IMR-90 (cell line): ENCODE measurements at regions not wholly inside any gene's neighbourhood (a gene's known extent, or its start where the extent isn't known, plus 50 kb on each side); places are given as distances from the start of the nearest gene placed in this dataset.

Experiments
- ATAC-seq: fragments of 200-7000 bp; cut with Tn5 transposase; 2 replicates; pipeline ENCODE4 v1.9.1; 2020; ENCODE audit warnings: low read depth, mild to moderate bottlenecking, moderate library complexity
- BruUV-seq: library from RNA; stranded (reverse); fragments of 400-500 nt; replicated peaks from 2 replicates; lab custom pipeline; 2021; lab: Mats Ljungman, UMichigan
- CTCF ChIA-PET: fragments of 300-600 bp; formaldehyde crosslinking; extraction: SDS; loops from one replicate; lab custom pipeline; 2021; ENCODE audit warnings: antibody characterized with exemption; lab: Yijun Ruan, JAX
- POLR2A ChIA-PET: fragments of 300-600 bp; sonication (Branson Sonifier 250); formaldehyde crosslinking; loops from one replicate; lab custom pipeline; 2022; ENCODE audit warnings: antibody characterized with exemption; ENCODE audit not compliant: unreplicated experiment; lab: Charles Lee
- DNase-seq: peaks from one replicate; pipeline ENCODE4 v3.0.0; 2013
- H2AFZ ChIP-seq: replicated peaks from 2 replicates; pipeline ENCODE3; 2013; ENCODE audit warnings: low read length, mild to moderate bottlenecking; ENCODE audit not compliant: poor library complexity
- H2AK5ac ChIP-seq: 2 replicates; pipeline ENCODE4 v1.6.1; 2013; ENCODE audit warnings: low read depth, low read length, inconsistent platforms
- H2AK9ac ChIP-seq: replicated peaks from 2 replicates; pipeline ENCODE3; 2013; ENCODE audit warnings: mild to moderate bottlenecking, low read depth, low read length, moderate library complexity; ENCODE audit not compliant: poor library complexity
- H2BK120ac ChIP-seq: 2 replicates; pipeline ENCODE4 v1.6.1; 2013; ENCODE audit warnings: low read depth, low read length, inconsistent platforms
- H2BK15ac ChIP-seq: 3 replicates; pipeline ENCODE4 v1.6.1; 2013; ENCODE audit warnings: low read depth, low read length, inconsistent platforms
- H2BK20ac ChIP-seq: 2 replicates; pipeline ENCODE4 v1.6.1; 2013; ENCODE audit warnings: low read depth, mild to moderate bottlenecking, inconsistent platforms, low read length, moderate library complexity
- H2BK5ac ChIP-seq: 2 replicates; pipeline ENCODE4 v1.6.1; 2013; ENCODE audit warnings: mild to moderate bottlenecking, low read depth, low read length, inconsistent platforms; ENCODE audit not compliant: poor library complexity, severe bottlenecking
- H3K14ac ChIP-seq: replicated peaks from 2 replicates; pipeline ENCODE4 v1.6.1; 2013; ENCODE audit warnings: low read depth, low read length, inconsistent platforms
- H3K18ac ChIP-seq: 2 replicates; pipeline ENCODE4 v1.6.1; 2013; ENCODE audit warnings: low read depth, low read length, control low read depth
- H3K23ac ChIP-seq: 2 replicates; pipeline ENCODE4 v1.6.1; 2013; ENCODE audit warnings: low read depth, low read length, inconsistent platforms
- H3K27ac ChIP-seq: 2 replicates; pipeline ENCODE4 v1.5.1; 2013; ENCODE audit warnings: mild to moderate bottlenecking, control low read depth, low read length; ENCODE audit not compliant: insufficient read depth
- H3K27me3 ChIP-seq: 2 replicates; pipeline ENCODE4 v1.6.1; 2013; ENCODE audit warnings: low read length; ENCODE audit not compliant: control insufficient read depth, insufficient read depth
- H3K36me3 ChIP-seq: 2 replicates; pipeline ENCODE4 v1.6.1; 2013; ENCODE audit warnings: low read length, mixed read lengths; ENCODE audit not compliant: control insufficient read depth, insufficient read depth
- H3K4ac ChIP-seq: 2 replicates; pipeline ENCODE4 v1.6.1; 2013; ENCODE audit warnings: low read depth, low read length, inconsistent platforms
- H3K4me1 ChIP-seq: 2 replicates; pipeline ENCODE4 v1.6.1; 2013; ENCODE audit warnings: low read length, mixed read lengths; ENCODE audit not compliant: control insufficient read depth, insufficient read depth
- H3K4me2 ChIP-seq: 2 replicates; pipeline ENCODE4 v1.6.1; 2013; ENCODE audit warnings: low read depth, mild to moderate bottlenecking, control low read depth, low read length, moderate library complexity
- H3K4me3 ChIP-seq: 2 replicates; pipeline ENCODE4 v1.5.1; 2013; ENCODE audit warnings: low read depth, mild to moderate bottlenecking, control low read depth, low read length, moderate library complexity; ENCODE audit not compliant: insufficient read depth
- H3K56ac ChIP-seq: 2 replicates; pipeline ENCODE4 v1.6.1; 2013; ENCODE audit warnings: low read length, inconsistent platforms; ENCODE audit not compliant: insufficient read depth; ENCODE audit errors: extremely low read depth
- H3K79me1 ChIP-seq, 2 experiments: 2 replicates each; pipeline ENCODE4 v1.6.1; 2013; ENCODE audit warnings: low read length in 2 of 2, inconsistent platforms in 1 of 2, low read depth in 1 of 2
- H3K9ac ChIP-seq: 2 replicates; pipeline ENCODE4 v1.6.1; 2013; ENCODE audit warnings: low read depth, low read length, control low read depth
- H3K9me1 ChIP-seq: 2 replicates; pipeline ENCODE4 v1.6.1; 2013; ENCODE audit warnings: low read length, inconsistent platforms; ENCODE audit not compliant: insufficient read depth
- H3K9me3 ChIP-seq: 2 replicates; pipeline ENCODE4 v1.6.1; 2013; ENCODE audit warnings: low read length; ENCODE audit not compliant: control insufficient read depth, insufficient read depth
- H4K20me1 ChIP-seq: 2 replicates; pipeline ENCODE4 v1.6.1; 2013; ENCODE audit warnings: low read length, inconsistent platforms; ENCODE audit not compliant: insufficient read depth
- H4K5ac ChIP-seq: 2 replicates; pipeline ENCODE4 v1.6.1; 2013; ENCODE audit warnings: mild to moderate bottlenecking, low read depth, low read length, control low read depth
- H4K8ac ChIP-seq, 2 experiments: 2 replicates each; pipeline ENCODE4 v1.6.1; 2013; ENCODE audit warnings: low read depth in 2 of 2, low read length in 2 of 2, control low read depth in 1 of 2, inconsistent platforms in 1 of 2
- H4K91ac ChIP-seq: 2 replicates; pipeline ENCODE4 v1.6.1; 2013; ENCODE audit warnings: low read depth, low read length, inconsistent platforms; ENCODE audit not compliant: insufficient read depth
- CEBPB ChIP-seq: IDR thresholded peaks from 2 replicates; pipeline ENCODE4 v1.6.1; 2012; ENCODE audit warnings: low read depth, low read length, improper control_type of control experiment
- MAFK ChIP-seq: IDR thresholded peaks from 2 replicates; pipeline ENCODE4 v1.6.1; 2012; ENCODE audit warnings: low read depth, low read length, improper control_type of control experiment
- RAD21 ChIP-seq: IDR thresholded peaks from 2 replicates; pipeline ENCODE4 v1.6.1; 2012; ENCODE audit warnings: low read length, improper control_type of control experiment
- WGBS, 2 experiments: methylation state at CpG; one replicate each; pipeline versions ENCODE4 v1.1.5 to v1.1.7; 2013; ENCODE audit warnings: missing lambda C conversion rate in 2 of 2; ENCODE audit not compliant: insufficient read length in 1 of 2; ENCODE audit errors: extremely low coverage in 2 of 2; 5-methylcytosine and 5-hydroxymethylcytosine counted together
- dilution Hi-C: fragments of 300-500 bp; cut with HindIII; formaldehyde crosslinking; loops from one replicate; pipeline ENCODE4 v1.14.3; 2018; ENCODE audit warnings: low sequenced_read_pairs; ENCODE audit not compliant: unreplicated experiment
- in situ Hi-C: fragments of 300-500 bp; cut with MboI; formaldehyde crosslinking; loops from 3 replicates; pipeline ENCODE4 v1.14.3; 2019; ENCODE audit warnings: low sequenced_read_pairs, inconsistent platforms, mixed read lengths
- intact Hi-C: fragments of 100-400 bp; cut with micrococcal nuclease; formaldehyde crosslinking; loops from 2 replicates; pipeline ENCODE4 v1.10.0; 2022

DNA sequence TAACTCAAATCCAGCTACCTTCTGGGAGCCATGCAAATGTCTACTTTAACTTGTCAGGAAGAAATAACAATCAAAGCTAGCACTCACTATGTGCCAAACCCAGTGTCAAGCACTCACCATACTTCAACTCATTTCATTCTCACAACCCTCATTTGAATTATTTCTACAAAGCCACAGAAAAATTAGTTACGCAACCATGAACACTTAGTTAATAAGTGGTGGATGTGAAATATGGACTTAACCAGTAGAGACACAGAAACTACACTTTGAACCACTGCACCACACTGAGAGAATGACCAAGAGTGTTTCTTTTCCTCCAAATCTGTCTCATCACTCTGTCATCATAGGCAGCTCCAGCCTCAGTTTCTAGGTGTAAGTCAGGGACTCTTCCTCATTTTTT lies 91.0 kb upstream of the MBNL1 start:
- BruUV-seq = no TSS peak
- in situ Hi-C loops = no loop called here

More for the DNA sequence above, 91.0 kb upstream of the MBNL1 start:
- H3K4me1 ChIP-seq = peaks cover 13% of the 10 kb centered on the region; the same call in 1 of the 2 replicates
- H3K56ac ChIP-seq = no peak overlapping the region
- H2BK20ac ChIP-seq = peak overlapping the region; percentile 87
- no peak overlapping the region for H3K23ac ChIP-seq
- peak overlapping the region; percentile 59; the same call in 1 of the 2 replicates for H3K4ac ChIP-seq
- no peaks in the 10 kb centered on the region for H3K9me3 ChIP-seq
- peak overlapping the region; percentile 8 to 37; a peak in 2 of 4 replicates for H4K8ac ChIP-seq
- peak overlapping the region; percentile 12; the same call in 1 of the 2 replicates for H4K5ac ChIP-seq
- H3K27me3 ChIP-seq = no peaks in the 10 kb centered on the region
- no peak for ATAC-seq
- peak overlapping the region; percentile 65 for H3K14ac ChIP-seq
- TF ChIP-seq MAFK (no peak), RAD21 (no peak), CEBPB (peak; percentile 81)
- H3K36me3 ChIP-seq = no peaks in the 10 kb centered on the region
- no peaks in the 10 kb centered on the region for H4K20me1 ChIP-seq
- intact Hi-C loops (loop anchor here (5.0 kb wide), 1 partner anchor 90 kb away; the partner anchor contains the start of gene MBNL1), dilution Hi-C loops (no loop called here)
- no peak overlapping the region for H2AK9ac ChIP-seq
- DNase-seq = no peak
- peak overlapping the region; percentile 82 for H2BK5ac ChIP-seq
- H2AK5ac ChIP-seq = peak overlapping the region; percentile 68; the same call in 1 of the 2 replicates
- no peak overlapping the region for H3K4me2 ChIP-seq
- POLR2A ChIA-PET = interaction anchor here (0.5 kb wide), 1 partner anchor 89 kb away, joined by 3 read pairs; no protein-coding TSS in a partner anchor
- H4K91ac ChIP-seq = peak overlapping the region; percentile 63
- no peak overlapping the region; the same call in 1 of the 2 replicates for H3K27ac ChIP-seq
- H2BK15ac ChIP-seq = peak overlapping the region; percentile 77; the same call in 1 of the 3 replicates
- WGBS, 2 experiments = no CpG with 5 or more reads among the region's 1 CpG
- H2BK120ac ChIP-seq = peak overlapping the region; percentile 84
- H2AFZ ChIP-seq = no peak overlapping the region
- H3K4me3 ChIP-seq = no peak overlapping the region
- H3K79me1 ChIP-seq = peaks cover 0 to 6% of the 10 kb centered on the region in 2 experiments; a peak in 1 of 4 replicates
- H3K9me1 ChIP-seq = 0 out of 2 replicates have a peak, but pooled peaks cover 3% of the 10 kb centered on the region
- peak overlapping the region; percentile 97; the same call in 1 of the 2 replicates for H3K18ac ChIP-seq
- no peak overlapping the region for H3K9ac ChIP-seq
- CTCF ChIA-PET = interaction anchor here (0.6 kb wide), 1 partner anchor 81 kb away, joined by 3 read pairs; no protein-coding TSS in a partner anchor
